Activated CD4-positive, CD25-positive, alpha-beta regulatory T cell treated with anti-CD3 and anti-CD28 coated beads, Interleukin-2, amount 50 U/mL, for 72 hours (primary cell): ENCODE measurements at regions not wholly inside any gene's neighbourhood (a gene's known extent, or its start where the extent isn't known, plus 50 kb on each side); places are given as distances from the start of the nearest gene placed in this dataset.

Experiments used
- DNase-seq: peaks from one replicate; pipeline ENCODE4 v3.0.0; 2021

- DNase-seq: peak; percentile 58
Measured at GRCh38 chr13:99859178-99860177, 112.1 kb downstream of the ZIC5 start.

GRCh38 chr13:99857738-99858137 lies 113.8 kb downstream of the ZIC5 start:
- no peak for DNase-seq

- no peak for DNase-seq
Measured at GRCh38 chr13:99855526-99856420, 115.8 kb downstream of the ZIC5 start.

GRCh38 chr13:99854366-99854765 lies 117.2 kb downstream of the ZIC5 start:
- no peak for DNase-seq

- no peak for DNase-seq
Measured at GRCh38 chr13:99847318-99847750, 124.2 kb downstream of the ZIC5 start.

GRCh38 chr13:99845161-99845874 lies 126.2 kb downstream of the ZIC5 start:
- no peak for DNase-seq

GRCh38 chr13:99844421-99844820 lies 127.1 kb downstream of the ZIC5 start:
- no peak for DNase-seq

GRCh38 chr13:99843872-99844271 lies 127.7 kb downstream of the ZIC5 start:
- no peak for DNase-seq

- no peak for DNase-seq
Measured at GRCh38 chr13:99842405-99842804, 129.2 kb downstream of the ZIC5 start.

GRCh38 chr13:99836291-99836690 lies 135.3 kb downstream of the ZIC5 start:
- no peak for DNase-seq

- DNase-seq: no peak
Measured at GRCh38 chr13:99835442-99835841, 136.1 kb downstream of the ZIC5 start.

- DNase-seq: no peak
Measured at GRCh38 chr13:99834246-99834645, 137.3 kb downstream of the ZIC5 start.

GRCh38 chr13:99832347-99832746 lies 139.2 kb downstream of the ZIC5 start:
- no peak for DNase-seq

GRCh38 chr13:99830931-99831330 lies 140.6 kb downstream of the ZIC5 start:
- DNase-seq: no peak

GRCh38 chr13:99829593-99830239 lies 141.9 kb downstream of the ZIC5 start:
- no peak for DNase-seq

GRCh38 chr13:99829161-99829560 lies 142.4 kb downstream of the ZIC5 start:
- no peak for DNase-seq

- no peak for DNase-seq
Measured at GRCh38 chr13:99828735-99829134, 142.8 kb downstream of the ZIC5 start.

GRCh38 chr13:99828123-99828522 lies 143.4 kb downstream of the ZIC5 start:
- DNase-seq: no peak

- DNase-seq: no peak
Measured at GRCh38 chr13:99827011-99827772, 144.4 kb downstream of the ZIC5 start.

- no peak for DNase-seq
Measured at GRCh38 chr13:99823961-99824360, 147.6 kb downstream of the ZIC5 start.

- DNase-seq: no peak
Measured at GRCh38 chr13:99822820-99823219, 148.7 kb downstream of the ZIC5 start.

- no peak for DNase-seq
Measured at GRCh38 chr13:99821741-99822140, 149.8 kb downstream of the ZIC5 start.
